Caco-2 (cell line): ENCODE measurements at regions not wholly inside any gene's neighbourhood (a gene's known extent, or its start where the extent isn't known, plus 50 kb on each side); places are given as distances from the start of the nearest gene placed in this dataset.

Source experiments
- BruUV-seq: library from RNA; stranded (reverse); fragments of 400-500 nt; replicated peaks from 2 replicates; lab custom pipeline; 2021; lab: Mats Ljungman, UMichigan
- CTCF ChIA-PET: fragments of 300-600 bp; sonication (Branson Sonifier 250); formaldehyde crosslinking; loops from one replicate; lab custom pipeline; 2022; ENCODE audit warnings: antibody characterized with exemption; lab: Charles Lee
- POLR2A ChIA-PET: fragments of 300-600 bp; sonication (Branson Sonifier 250); formaldehyde crosslinking; loops from one replicate; lab custom pipeline; 2022; ENCODE audit warnings: antibody characterized with exemption; lab: Charles Lee
- DNase-seq, 2 experiments: peaks; one replicate each; pipeline versions ENCODE4 v3.0.0 to v3.0.0-alpha.2; 2020 to 2022
- H3K27me3 ChIP-seq: replicated peaks from 2 replicates; pipeline ENCODE4 v1.6.0; 2011; ENCODE audit warnings: low read length; ENCODE audit not compliant: control insufficient read depth, insufficient read depth
- H3K36me3 ChIP-seq: 2 replicates; pipeline ENCODE4 v1.5.1; 2011; ENCODE audit warnings: low read length; ENCODE audit not compliant: control insufficient read depth, insufficient read depth
- H3K4me1 ChIP-seq: fragments of 250-450 bp; sonication (Bioruptor Pico); 2 replicates; pipeline ENCODE4 v1.5.1; 2020; ENCODE audit warnings: mild to moderate bottlenecking
- H3K4me3 ChIP-seq: 2 replicates; pipeline ENCODE4 v1.5.1; 2011; ENCODE audit warnings: low read depth, mild to moderate bottlenecking, control low read depth, low read length
- H3K9me3 ChIP-seq: fragments of 250-450 bp; sonication (Bioruptor Pico); 2 replicates; pipeline ENCODE4 v1.5.1; 2020; ENCODE audit warnings: mild to moderate bottlenecking, moderate library complexity
- H3K27ac Mint-ChIP-seq: one replicate; pipeline ENCODE4 v1.8.0; 2022; ENCODE audit warnings: mixed read lengths; ENCODE audit not compliant: unreplicated experiment
- H3K27me3 Mint-ChIP-seq: one replicate; pipeline ENCODE4 v1.8.0; 2022; ENCODE audit warnings: mixed read lengths; ENCODE audit not compliant: insufficient read depth, unreplicated experiment
- H3K36me3 Mint-ChIP-seq: one replicate; pipeline ENCODE4 v1.8.0; 2022; ENCODE audit warnings: mild to moderate bottlenecking, mixed read lengths; ENCODE audit not compliant: insufficient read depth, unreplicated experiment
- H3K4me1 Mint-ChIP-seq: one replicate; pipeline ENCODE4 v1.8.0; 2022; ENCODE audit warnings: low read depth, mixed read lengths; ENCODE audit not compliant: unreplicated experiment
- H3K4me3 Mint-ChIP-seq: one replicate; pipeline ENCODE4 v1.8.0; 2022; ENCODE audit warnings: mild to moderate bottlenecking, moderate library complexity, mixed read lengths; ENCODE audit not compliant: unreplicated experiment
- H3K9me3 Mint-ChIP-seq: one replicate; pipeline ENCODE4 v1.8.0; 2022; ENCODE audit warnings: mixed read lengths; ENCODE audit not compliant: unreplicated experiment
- CTCF ChIP-seq, 2 experiments: fragments of 200-600 bp in 1 of 2; IDR thresholded peaks; 1 replicate in 1 of 2; 2 replicates in 1 of 2; pipeline versions ENCODE4 v1.5.1 to v1.8.0; 2011 to 2022; ENCODE audit warnings: antibody characterized with exemption in 1 of 2, control low read depth in 1 of 2, inconsistent platforms in 1 of 2, low read depth in 1 of 2, low read length in 1 of 2, mild to moderate bottlenecking in 1 of 2, moderate library complexity in 1 of 2; ENCODE audit not compliant: insufficient read depth in 1 of 2, severe bottlenecking in 1 of 2, unreplicated experiment in 1 of 2
- intact Hi-C: fragments of 100-400 bp; cut with micrococcal nuclease; formaldehyde crosslinking; loops from one replicate; pipeline ENCODE4 v1.10.0; 2022; ENCODE audit not compliant: unreplicated experiment

- Mint-ChIP-seq H3K36me3 (no peaks in the 10 kb centered on the region), H3K9me3 (peaks cover 11% of the 10 kb centered on the region), H3K4me1 (peaks cover 15% of the 10 kb centered on the region), H3K27ac (no peak overlapping the region), H3K27me3 (peaks cover 3% of the 10 kb centered on the region), H3K4me3 (no peak overlapping the region)
- CTCF ChIA-PET: no interaction called here
- no TSS peak for BruUV-seq
- peaks cover 31% of the 10 kb centered on the region for H3K4me1 ChIP-seq
- H3K4me3 ChIP-seq: no peak overlapping the region
- no peak for DNase-seq
- no peaks in the 10 kb centered on the region for H3K9me3 ChIP-seq
- TF ChIP-seq CTCF (IDR thresholded peaks at IDR 0.05; ENCODE audit: insufficient read depth in 1 of 2, low read depth in 1 of 2, low read length in 1 of 2, severe bottlenecking in 1 of 2, unreplicated experiment in 1 of 2): no peak
- no peaks in the 10 kb centered on the region for H3K27me3 ChIP-seq
- POLR2A ChIA-PET: no interaction called here
- intact Hi-C loops: no loop called here
- no peaks in the 10 kb centered on the region for H3K36me3 ChIP-seq
Observed at GRCh38 chr5:33304601-33305000, 136.2 kb upstream of the TARS1 start.

GRCh38 chr5:33305572-33305971 lies 135.2 kb upstream of the TARS1 start:
- Histone ChIP-seq H3K9me3 (no peaks in the 10 kb centered on the region), H3K4me3 (no peak overlapping the region), H3K4me1 (peaks cover 26% of the 10 kb centered on the region), H3K27me3 (no peaks in the 10 kb centered on the region), H3K36me3 (no peaks in the 10 kb centered on the region)
- H3K9me3 Mint-ChIP-seq: peaks cover 11% of the 10 kb centered on the region
- ChIA-PET CTCF (no interaction called here), POLR2A (no interaction called here)
- TF ChIP-seq CTCF (IDR thresholded peaks at IDR 0.05; ENCODE audit: insufficient read depth in 1 of 2, low read depth in 1 of 2, low read length in 1 of 2, severe bottlenecking in 1 of 2, unreplicated experiment in 1 of 2): no peak
- no peak for DNase-seq
- intact Hi-C loops: no loop called here
- H3K4me1 Mint-ChIP-seq: peaks cover 15% of the 10 kb centered on the region
- no peaks in the 10 kb centered on the region for H3K36me3 Mint-ChIP-seq
- peaks cover 5% of the 10 kb centered on the region for H3K27me3 Mint-ChIP-seq
- H3K27ac Mint-ChIP-seq: no peak overlapping the region
- no peak overlapping the region for H3K4me3 Mint-ChIP-seq
- BruUV-seq: no TSS peak

- Histone ChIP-seq H3K9me3 (no peaks in the 10 kb centered on the region), H3K4me1 (peaks cover 26% of the 10 kb centered on the region), H3K36me3 (no peaks in the 10 kb centered on the region), H3K4me3 (no peak overlapping the region), H3K27me3 (no peaks in the 10 kb centered on the region)
- Mint-ChIP-seq H3K4me1 (peaks cover 15% of the 10 kb centered on the region), H3K9me3 (peaks cover 11% of the 10 kb centered on the region), H3K36me3 (no peaks in the 10 kb centered on the region), H3K27me3 (peaks cover 5% of the 10 kb centered on the region), H3K27ac (no peak overlapping the region), H3K4me3 (no peak overlapping the region)
- no TSS peak for BruUV-seq
- CTCF ChIA-PET: no interaction called here
- POLR2A ChIA-PET: no interaction called here
- DNase-seq: no peak
- TF ChIP-seq CTCF (IDR thresholded peaks at IDR 0.05; ENCODE audit: insufficient read depth in 1 of 2, low read depth in 1 of 2, low read length in 1 of 2, severe bottlenecking in 1 of 2, unreplicated experiment in 1 of 2): no peak
- intact Hi-C loops: no loop called here
Observed at GRCh38 chr5:33306758-33307157, 134.0 kb upstream of the TARS1 start.
